GM12872 (cell line): ENCODE measurements at regions not wholly inside any gene's neighbourhood (a gene's known extent, or its start where the extent isn't known, plus 50 kb on each side); places are given as distances from the start of the nearest gene placed in this dataset.

Experiments
- CTCF ChIP-seq: IDR thresholded peaks from 3 replicates; pipeline ENCODE4 v1.5.1; 2011; ENCODE audit warnings: low read depth, mild to moderate bottlenecking, low read length, moderate library complexity; ENCODE audit not compliant: insufficient read depth

DNA sequence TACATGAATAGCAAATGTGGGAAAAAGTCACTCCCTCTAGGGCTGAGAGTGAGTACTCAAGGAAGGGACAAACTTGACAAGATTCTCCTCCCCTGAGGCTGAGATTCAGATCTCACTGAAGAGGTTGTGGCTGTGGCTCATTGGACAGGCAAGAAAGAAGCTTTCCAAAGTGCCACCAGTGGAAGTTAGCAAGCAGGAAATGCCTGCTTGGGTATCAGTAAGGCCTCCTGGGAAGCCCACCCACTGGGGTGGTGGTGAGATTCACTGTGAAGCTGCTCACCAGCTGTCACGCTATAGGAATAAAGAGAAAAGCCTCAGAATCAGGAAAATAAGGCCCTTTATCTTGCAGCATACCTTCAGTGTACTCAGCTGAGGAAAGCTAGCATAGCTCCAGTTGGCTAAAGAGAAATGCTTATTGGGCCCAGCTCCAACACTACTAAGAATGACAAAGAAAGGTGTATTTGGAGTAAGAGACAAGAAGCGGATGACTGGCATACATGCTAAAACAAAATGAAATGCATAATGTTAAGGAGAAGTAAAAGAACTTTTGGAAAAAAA is 274.4 kb upstream of the TOM1L1 start:
- TF ChIP-seq CTCF = no peak

GRCh38 chr17:54662978-54663876 is 237.4 kb upstream of the TOM1L1 start:
- TF ChIP-seq CTCF = no peak

- TF ChIP-seq CTCF = no peak
Measured at GRCh38 chr17:54666559-54666958, 234.1 kb upstream of the TOM1L1 start.

DNA sequence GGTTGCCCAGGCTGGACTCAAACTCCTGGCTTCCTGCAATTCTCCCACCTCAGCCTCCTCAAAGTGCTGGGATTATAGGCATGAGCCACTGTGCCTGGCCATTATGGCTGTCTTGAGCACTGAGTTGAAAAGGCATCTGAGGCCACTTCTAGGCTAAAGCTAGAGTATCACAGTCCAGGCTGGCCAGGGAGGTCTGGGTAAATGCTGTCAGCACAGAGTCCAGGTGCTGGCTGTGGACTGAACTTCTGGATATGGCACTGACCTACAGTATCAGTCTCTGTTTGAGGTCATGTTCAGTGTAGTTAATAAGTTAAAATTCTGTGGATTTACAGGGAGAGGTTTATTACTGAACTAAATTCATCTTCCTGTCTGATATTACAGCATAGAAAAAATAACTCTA is 222.5 kb upstream of the TOM1L1 start:
- no peak for TF ChIP-seq CTCF

DNA sequence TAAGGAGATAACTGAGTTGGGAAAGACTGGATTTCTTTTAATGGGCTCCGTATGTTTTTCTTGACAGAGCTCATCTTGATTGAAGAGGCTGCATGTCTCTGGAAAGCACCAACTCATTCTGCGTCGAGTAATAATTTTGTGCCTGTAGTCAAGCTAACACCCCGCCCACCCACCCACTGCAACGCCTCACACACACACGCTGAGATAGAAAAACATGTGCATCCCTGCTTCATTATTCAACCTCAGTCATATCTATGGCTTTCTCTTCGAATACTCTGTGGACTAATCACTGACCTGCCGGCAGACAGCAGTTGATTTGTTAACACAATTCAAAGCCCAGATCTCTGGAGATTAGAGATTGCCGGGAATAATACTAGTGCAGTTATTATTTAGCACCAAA is 220.2 kb upstream of the TOM1L1 start:
- no peak for TF ChIP-seq CTCF

- TF ChIP-seq CTCF = no peak
Measured at GRCh38 chr17:54694287-54694887, 206.3 kb upstream of the TOM1L1 start.

DNA sequence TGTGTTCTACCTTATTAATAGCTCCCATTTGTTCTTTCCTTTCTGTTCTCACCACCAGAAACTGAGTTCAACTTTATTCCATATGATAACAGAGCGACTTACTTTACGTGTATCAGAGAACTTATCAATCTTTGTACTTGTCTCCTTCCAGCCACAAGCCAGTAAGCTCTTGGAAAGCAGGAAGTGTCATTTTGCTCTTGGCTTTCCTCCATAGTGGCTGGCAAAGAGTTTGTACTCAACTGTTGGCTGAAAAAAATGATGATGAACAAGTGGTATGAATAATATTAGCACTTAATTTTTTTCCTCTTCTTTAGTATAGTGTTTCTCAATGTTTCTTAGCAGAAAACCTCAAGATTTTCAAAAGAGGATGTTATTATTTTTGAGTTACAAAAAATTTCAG is 182.4 kb upstream of the TOM1L1 start:
- no peak for TF ChIP-seq CTCF
